HepG2 (cell line): ENCODE measurements at regions not wholly inside any gene's neighbourhood (a gene's known extent, or its start where the extent isn't known, plus 50 kb on each side); places are given as distances from the start of the nearest gene placed in this dataset.

Experiments used
- ATAC-seq: fragments of 200-7000 bp; cut with Tn5 transposase; 3 replicates; pipeline ENCODE4 v1.9.1; 2020; ENCODE audit warnings: mild to moderate bottlenecking, moderate library complexity
- BruUV-seq: library from RNA; stranded (reverse); fragments of 400-500 nt; replicated peaks from 2 replicates; lab custom pipeline; 2021; lab: Mats Ljungman, UMichigan
- CTCF ChIA-PET: fragments of 300-600 bp; formaldehyde crosslinking; extraction: SDS; loops from one replicate; lab custom pipeline; 2021; ENCODE audit warnings: low total read pairs, inconsistent platforms, low intra/inter-chr PET ratio; lab: Yijun Ruan, JAX
- POLR2A ChIA-PET: fragments of 350-600 bp; sonication (Branson Sonifier 250); formaldehyde crosslinking; loops from one replicate; lab custom pipeline; 2020; ENCODE audit warnings: antibody characterized with exemption, inconsistent platforms; lab: Yijun Ruan, JAX
- DNase-seq: peaks from one replicate; pipeline ENCODE4 v3.0.0-alpha.2; 2015; ENCODE audit warnings: low spot score
- FAIRE-seq: peaks from 3 replicates; lab custom pipeline; 2011; peaks lifted over from hg19 to GRCh38; lab: Jason Lieb, UNC
- H2AFZ ChIP-seq: one replicate; pipeline ENCODE4 v1.6.1; 2011; ENCODE audit warnings: low read length, inconsistent platforms
- H3K27ac ChIP-seq: fragments of 300-600 bp; 3 replicates; pipeline ENCODE4 v1.8.0; 2011; ENCODE audit warnings: mixed run types, mild to moderate bottlenecking, mixed read lengths, low read length, inconsistent platforms; ENCODE audit not compliant: insufficient read depth; ENCODE audit errors: extremely low read length
- H3K27me3 ChIP-seq, 2 experiments: fragments of 200-600 bp in 1 of 2; 2 replicates in 1 of 2; 3 replicates in 1 of 2; pipeline versions ENCODE4 v1.6.0 to v1.8.0; 2011; ENCODE audit warnings: low read length in 2 of 2, mild to moderate bottlenecking in 2 of 2, moderate library complexity in 2 of 2, inconsistent platforms in 1 of 2; ENCODE audit not compliant: insufficient read depth in 2 of 2, control insufficient read depth in 1 of 2
- H3K36me3 ChIP-seq, 2 experiments: fragments of 200-600 bp in 1 of 2; replicated peaks in 1 of 2; 2 replicates in 1 of 2; 3 replicates in 1 of 2; pipeline versions ENCODE4 v1.5.1 to v1.8.0; 2011; ENCODE audit warnings: low read length in 2 of 2, inconsistent platforms in 1 of 2; ENCODE audit not compliant: insufficient read depth in 2 of 2, control insufficient read depth in 1 of 2
- H3K4me1 ChIP-seq: 2 replicates; pipeline ENCODE4 v1.5.1; 2012; ENCODE audit warnings: low read length, inconsistent platforms; ENCODE audit not compliant: insufficient read depth
- H3K4me2 ChIP-seq: 2 replicates; pipeline ENCODE4 v1.6.0; 2011; ENCODE audit warnings: low read depth, low read length, inconsistent platforms
- H3K4me3 ChIP-seq, 3 experiments: fragments of 200-600 bp in 1 of 3; sonication (generic), shearing (Covaris generic) in 1 of 3; replicated peaks in 1 of 3; 2 replicates each; pipeline ENCODE4 v1.5.1; 2011 to 2016; ENCODE audit warnings: low read length in 3 of 3, inconsistent platforms in 2 of 3, low read depth in 2 of 3, mild to moderate bottlenecking in 2 of 3, control low read depth in 1 of 3, mixed read lengths in 1 of 3; ENCODE audit not compliant: insufficient read depth in 1 of 3
- H3K79me2 ChIP-seq: one replicate; pipeline ENCODE4 v1.6.1; 2011; ENCODE audit warnings: low read length, inconsistent platforms; ENCODE audit not compliant: insufficient read depth
- H3K9ac ChIP-seq: 2 replicates; pipeline ENCODE4 v1.6.0; 2011; ENCODE audit warnings: mild to moderate bottlenecking, low read depth, low read length, inconsistent platforms; ENCODE audit not compliant: insufficient read depth
- H3K9me3 ChIP-seq: 2 replicates; pipeline ENCODE4 v1.5.1; 2012; ENCODE audit warnings: mild to moderate bottlenecking, low read length
- H4K20me1 ChIP-seq: 2 replicates; pipeline ENCODE4 v1.6.0; 2011; ENCODE audit warnings: inconsistent platforms, mild to moderate bottlenecking, low read length, moderate library complexity; ENCODE audit not compliant: insufficient read depth
- ARID4A ChIP-seq: sonication (generic); formaldehyde crosslinking; IDR thresholded peaks from 2 replicates; pipeline ENCODE4 v1.5.0; 2020; ENCODE audit warnings: mild to moderate bottlenecking, missing genetic modification reagents, borderline replicate concordance
- ESRRA ChIP-seq: sonication (generic); formaldehyde crosslinking; IDR thresholded peaks from 2 replicates; pipeline ENCODE4 v1.5.1; 2020; ENCODE audit warnings: mild to moderate bottlenecking, low read depth, missing genetic modification reagents
- FOXA1 ChIP-seq, 2 experiments: fragments of 450-650 bp in 1 of 2; sonication (generic) in 1 of 2; formaldehyde crosslinking in 1 of 2; IDR thresholded peaks; 2 replicates each; pipeline versions ENCODE4 v1.4.0 to v1.6.1; 2016 to 2020; ENCODE audit warnings: missing genetic modification reagents in 1 of 2
- LBX2 ChIP-seq: sonication (generic); formaldehyde crosslinking; IDR thresholded peaks from 2 replicates; pipeline ENCODE4 v1.5.0; 2020; ENCODE audit warnings: missing genetic modification reagents, mild to moderate bottlenecking, borderline replicate concordance
- THYN1 ChIP-seq: sonication (generic); formaldehyde crosslinking; IDR thresholded peaks from 2 replicates; pipeline ENCODE4 v1.8.1; 2023; ENCODE audit warnings: low read depth, mild to moderate bottlenecking, moderate library complexity, missing genetic modification reagents, borderline replicate concordance
- ZBTB42 ChIP-seq: sonication (generic); formaldehyde crosslinking; IDR thresholded peaks from 2 replicates; pipeline ENCODE4 v1.5.0; 2020; ENCODE audit warnings: mild to moderate bottlenecking, missing genetic modification reagents
- ZKSCAN5 ChIP-seq: sonication (generic); formaldehyde crosslinking; IDR thresholded peaks from 2 replicates; pipeline ENCODE4 v1.5.1; 2020; ENCODE audit warnings: mild to moderate bottlenecking, missing genetic modification reagents
- WGBS: methylation state at CpG from one replicate; pipeline ENCODE4 v1.1.6; 2017; ENCODE audit warnings: low lambda C conversion rate; 5-methylcytosine and 5-hydroxymethylcytosine counted together
- in situ Hi-C: cut with HindIII; loops from 2 replicates; pipeline ENCODE4 v1.10.0; 2017; ENCODE audit warnings: low pct_unique_long_range_greater_than_20kb; ENCODE audit not compliant: extremely low pct_ligation_motif_present
- intact Hi-C: fragments of 100-400 bp; cut with micrococcal nuclease; formaldehyde crosslinking; loops from one replicate; pipeline ENCODE4 v1.10.0; 2022; ENCODE audit not compliant: unreplicated experiment

GRCh38 chr16:54631782-54632181, 298.9 kb upstream of the IRX5 start:
- H4K20me1 ChIP-seq = peaks cover 17% of the 10 kb centered on the region; the same call in 1 of the 2 replicates
- no peak for FAIRE-seq
- intact Hi-C loops (loop anchor here (10.0 kb wide), 1 partner anchor 687 kb away; no protein-coding TSS in a partner anchor), in situ Hi-C loops (no loop called here)
- no peak for DNase-seq
- BruUV-seq = no TSS peak
- no peak overlapping the region; the same call in 1 of the 2 replicates for H3K9ac ChIP-seq
- ChIA-PET POLR2A (no interaction called here), CTCF (no interaction called here)
- H3K4me3 ChIP-seq = no peak overlapping the region
- no peak overlapping the region for H3K4me2 ChIP-seq
- no peak overlapping the region for H3K27ac ChIP-seq
- peaks cover 20% of the 10 kb centered on the region for H3K4me1 ChIP-seq
- no peak overlapping the region for H2AFZ ChIP-seq
- TF ChIP-seq LBX2 (CRISPR knock-in tag) (no peak), ESRRA (CRISPR knock-in tag) (no peak), FOXA1 (IDR thresholded peaks at IDR 0.05) (no peak), FOXA1 (CRISPR knock-in tag; IDR thresholded peaks at IDR 0.05) (no peak), ZKSCAN5 (no peak), THYN1 (CRISPR knock-in tag) (no peak), ARID4A (no peak), ZBTB42 (CRISPR knock-in tag) (no peak)
- H3K79me2 ChIP-seq = no peaks in the 10 kb centered on the region
- WGBS = 66% methylated on average over 4 of the region's 4 CpGs
- H3K27me3 ChIP-seq = peaks cover 2 to 73% of the 10 kb centered on the region in 2 experiments; a peak in 4 of 5 replicates
- H3K36me3 ChIP-seq = no peaks in the 10 kb centered on the region
- no peaks in the 10 kb centered on the region for H3K9me3 ChIP-seq
- no peak for ATAC-seq
